HCT116 (cell line): ENCODE measurements at regions not wholly inside any gene's neighbourhood (a gene's known extent, or its start where the extent isn't known, plus 50 kb on each side); places are given as distances from the start of the nearest gene placed in this dataset.

Source experiments
- ATAC-seq: fragments of 200-7000 bp; cut with Tn5 transposase; 2 replicates; pipeline ENCODE4 v1.9.1; 2020; ENCODE audit warnings: mild to moderate bottlenecking, moderate library complexity
- BruUV-seq: library from RNA; stranded (reverse); fragments of 400-500 nt; replicated peaks from 2 replicates; lab custom pipeline; 2021; lab: Mats Ljungman, UMichigan
- CTCF ChIA-PET: fragments of 300-600 bp; sonication (Branson Sonifier 250); formaldehyde crosslinking; loops from one replicate; lab custom pipeline; 2021; ENCODE audit warnings: antibody characterized with exemption; lab: Charles Lee
- POLR2A ChIA-PET: fragments of 300-600, 350-600 bp; sonication (Branson Sonifier 250); formaldehyde crosslinking; loops from one replicate; lab custom pipeline; 2021; ENCODE audit warnings: antibody characterized with exemption; lab: Charles Lee
- RAD21 ChIA-PET, 2 experiments: fragments of 300-600 bp; sonication (Branson Sonifier 250); formaldehyde crosslinking; loops; one replicate each; lab custom pipeline; 2023; ENCODE audit warnings: low total read pairs in 2 of 2; ENCODE audit not compliant: uncharacterized antibody in 2 of 2, unreplicated experiment in 2 of 2, low non-redundant PET in 1 of 2; lab: Charles Lee
- DNase-seq: peaks from one replicate; pipeline ENCODE4 v3.0.0-alpha.2; 2010; ENCODE audit warnings: low read depth, low spot score
- H2AFZ ChIP-seq: fragments of 200-600 bp; shearing (Covaris generic), sonication (generic); 2 replicates; pipeline ENCODE4 v1.6.1; 2017; ENCODE audit warnings: low read depth, mixed run types, mixed read lengths, antibody characterized with exemption, low read length; ENCODE audit not compliant: poor library complexity, severe bottlenecking
- H3K27ac ChIP-seq: 2 replicates; pipeline ENCODE4 v1.5.1; 2012; ENCODE audit warnings: low read depth, low read length
- H3K27me3 ChIP-seq: fragments of 200-600 bp; sonication (generic); 2 replicates; pipeline ENCODE4 v1.6.1; 2016; ENCODE audit warnings: mixed run types, low read length, mixed read lengths; ENCODE audit not compliant: insufficient read depth
- H3K36me3 ChIP-seq, 2 experiments: fragments of 200-500 bp in 1 of 2; fragments of 200-600 bp in 1 of 2; sonication (Bioruptor generic) in 1 of 2; sonication (generic) in 1 of 2; 2 replicates each; pipeline versions ENCODE4 v1.5.1 to v1.6.1; 2014 to 2016; ENCODE audit warnings: low read length in 2 of 2, inconsistent platforms in 1 of 2, mixed read lengths in 1 of 2, mixed run types in 1 of 2; ENCODE audit not compliant: insufficient read depth in 2 of 2, control insufficient read depth in 1 of 2
- H3K4me1 ChIP-seq, 2 experiments: fragments of 200-600 bp in 1 of 2; sonication (generic) in 1 of 2; 2 replicates each; pipeline versions ENCODE4 v1.5.1 to v1.6.1; 2012 to 2017; ENCODE audit warnings: low read length in 2 of 2, inconsistent platforms in 1 of 2, mild to moderate bottlenecking in 1 of 2, mixed read lengths in 1 of 2, mixed run types in 1 of 2, moderate library complexity in 1 of 2; ENCODE audit not compliant: insufficient read depth in 2 of 2, control insufficient read depth in 1 of 2
- H3K4me2 ChIP-seq: fragments of 200-600 bp; sonication (generic); 2 replicates; pipeline ENCODE4 v1.6.1; 2017; ENCODE audit warnings: mixed run types, low read length, mixed read lengths
- H3K4me3 ChIP-seq, 2 experiments: fragments of 200-600 bp in 1 of 2; sonication (generic) in 1 of 2; replicated peaks in 1 of 2; 2 replicates each; pipeline ENCODE4 v1.5.1; 2011 to 2016; ENCODE audit warnings: low read length in 2 of 2, control low read depth in 1 of 2, low read depth in 1 of 2, mild to moderate bottlenecking in 1 of 2, mixed read lengths in 1 of 2, mixed run types in 1 of 2
- H3K79me2 ChIP-seq: fragments of 200-600 bp; sonication (generic); 2 replicates; pipeline ENCODE4 v1.6.1; 2017; ENCODE audit warnings: mild to moderate bottlenecking, mixed run types, low read length, moderate library complexity, mixed read lengths; ENCODE audit not compliant: insufficient read depth
- H3K9ac ChIP-seq: fragments of 200-600 bp; sonication (generic); 2 replicates; pipeline ENCODE4 v1.6.1; 2016; ENCODE audit warnings: low read length, mixed read lengths
- H3K9me2 ChIP-seq: fragments of 200-600 bp; sonication (generic), shearing (Covaris generic); 2 replicates; pipeline ENCODE4 v1.6.1; 2017; ENCODE audit warnings: mixed run types, mild to moderate bottlenecking, moderate library complexity; ENCODE audit not compliant: insufficient read depth
- H3K9me3 ChIP-seq, 2 experiments: fragments of 200-500 bp in 1 of 2; fragments of 200-600 bp in 1 of 2; sonication (Bioruptor generic) in 1 of 2; sonication (generic) in 1 of 2; 2 replicates each; pipeline ENCODE4 v1.6.1; 2014 to 2017; ENCODE audit warnings: low read length in 2 of 2, mixed read lengths in 2 of 2, inconsistent platforms in 1 of 2, low read depth in 1 of 2, mild to moderate bottlenecking in 1 of 2, mixed run types in 1 of 2, moderate library complexity in 1 of 2; ENCODE audit not compliant: control insufficient read depth in 1 of 2, insufficient read depth in 1 of 2
- H4K20me1 ChIP-seq: fragments of 200-600 bp; sonication (generic), shearing (Covaris generic); 2 replicates; pipeline ENCODE4 v1.6.1; 2017; ENCODE audit warnings: mixed run types, mild to moderate bottlenecking, moderate library complexity; ENCODE audit not compliant: insufficient read depth
- CEBPB ChIP-seq: IDR thresholded peaks from 2 replicates; pipeline ENCODE4 v1.6.1; 2012; ENCODE audit warnings: low read depth
- CTCF ChIP-seq, 3 experiments: fragments of 200-600 bp in 1 of 3; sonication (generic) in 1 of 3; IDR thresholded peaks in 2 of 3; conservative IDR thresholded peaks in 1 of 3; 2 replicates each; pipeline ENCODE4 v1.5.1; 2012 to 2017; ENCODE audit warnings: low read depth in 2 of 3, low read length in 2 of 3, antibody characterized with exemption in 1 of 3, borderline replicate concordance in 1 of 3, control low read depth in 1 of 3, mild to moderate bottlenecking in 1 of 3, mixed read lengths in 1 of 3, mixed run types in 1 of 3, moderate library complexity in 1 of 3; ENCODE audit not compliant: insufficient read depth in 1 of 3
- EGR1 ChIP-seq: IDR thresholded peaks from 2 replicates; pipeline ENCODE4 v1.6.1; 2012; ENCODE audit warnings: low read depth
- ELF1 ChIP-seq: IDR thresholded peaks from 2 replicates; pipeline ENCODE4 v1.6.1; 2012; ENCODE audit warnings: low read depth, borderline replicate concordance
- FOSL1 ChIP-seq: IDR thresholded peaks from 2 replicates; pipeline ENCODE4 v1.6.1; 2012; ENCODE audit warnings: low read depth
- JUND ChIP-seq: IDR thresholded peaks from 2 replicates; pipeline ENCODE4 v1.6.1; 2012
- POLR2A ChIP-seq: IDR thresholded peaks from 2 replicates; pipeline ENCODE4 v1.7.0; 2011; ENCODE audit warnings: borderline replicate concordance; ENCODE audit not compliant: insufficient read depth, insufficient read length; ENCODE audit errors: extremely low read depth
- RAD21 ChIP-seq: IDR thresholded peaks from 2 replicates; pipeline ENCODE4 v1.6.1; 2012; ENCODE audit warnings: low read depth, mild to moderate bottlenecking
- REST ChIP-seq: IDR thresholded peaks from 2 replicates; pipeline ENCODE4 v1.6.1; 2012; ENCODE audit warnings: low read depth
- SIN3A ChIP-seq: IDR thresholded peaks from 2 replicates; pipeline ENCODE4 v1.6.1; 2012; ENCODE audit warnings: low read depth
- SP1 ChIP-seq: IDR thresholded peaks from 2 replicates; pipeline ENCODE4 v1.6.1; 2012; ENCODE audit warnings: low read depth
- SRF ChIP-seq: IDR thresholded peaks from 2 replicates; pipeline ENCODE4 v1.6.1; 2012; ENCODE audit warnings: low read depth
- YY1 ChIP-seq: IDR thresholded peaks from 2 replicates; pipeline ENCODE4 v1.6.1; 2011; ENCODE audit warnings: low read length, low read depth, moderate library complexity, mild to moderate bottlenecking; ENCODE audit not compliant: insufficient replicate concordance; ENCODE audit errors: extremely low read depth
- ZFX ChIP-seq: fragments of 450-650 bp; IDR thresholded peaks from 2 replicates; pipeline ENCODE4 v1.6.1; 2017
- ZNF274 ChIP-seq: fragments of 200-500 bp; sonication (Bioruptor generic); IDR thresholded peaks from 2 replicates; pipeline ENCODE4 v1.6.1; 2014; ENCODE audit warnings: mild to moderate bottlenecking, low read depth, low read length, inconsistent platforms
- intact Hi-C: fragments of 100-400 bp; cut with micrococcal nuclease; formaldehyde crosslinking; loops from 2 replicates; pipeline ENCODE4 v1.10.0; 2022

GRCh38 chr13:39909634-39910033 is 254.2 kb downstream of the COG6 start (continued):
- no peak for TF ChIP-seq ZFX
- no peak for TF ChIP-seq SIN3A
- no peak for TF ChIP-seq CTCF (IDR thresholded peaks at IDR 0.05 in 2 of 3, conservative IDR thresholded peaks at IDR 0.05 in 1 of 3; ENCODE audit: borderline replicate concordance in 1 of 3, insufficient read depth in 1 of 3, low read depth in 2 of 3, low read length in 2 of 3)
- no peak for TF ChIP-seq POLR2A
- no peak for TF ChIP-seq ELF1
- no peak for TF ChIP-seq FOSL1
- TF ChIP-seq REST = no peak

- H3K27me3 ChIP-seq = no peaks in the 10 kb centered on the region
- H3K4me1 ChIP-seq = no peaks in the 10 kb centered on the region
- no peak overlapping the region for H3K4me3 ChIP-seq
- no peaks in the 10 kb centered on the region for H3K9me3 ChIP-seq
- H3K36me3 ChIP-seq = no peaks in the 10 kb centered on the region
- H3K27ac ChIP-seq = no peak overlapping the region
- no peak overlapping the region for H3K9ac ChIP-seq
- no peaks in the 10 kb centered on the region for H3K9me2 ChIP-seq
- intact Hi-C loops = no loop called here
- H4K20me1 ChIP-seq = no peaks in the 10 kb centered on the region
- no peak for ATAC-seq
- H3K79me2 ChIP-seq = no peaks in the 10 kb centered on the region
- no peak overlapping the region for H2AFZ ChIP-seq
- POLR2A ChIA-PET = no interaction called here
- no TSS peak for BruUV-seq
- RAD21 ChIA-PET = no interaction called here
- no peak for DNase-seq
- no peak overlapping the region for H3K4me2 ChIP-seq
- CTCF ChIA-PET = no interaction called here
- TF ChIP-seq YY1 (no peak), SP1 (no peak), CEBPB (no peak), ZNF274 (no peak), CTCF (IDR thresholded peaks at IDR 0.05 in 2 of 3, conservative IDR thresholded peaks at IDR 0.05 in 1 of 3; ENCODE audit: borderline replicate concordance in 1 of 3, insufficient read depth in 1 of 3, low read depth in 2 of 3, low read length in 2 of 3) (no peak), JUND (no peak), SRF (no peak), SIN3A (no peak), FOSL1 (no peak), EGR1 (no peak), RAD21 (no peak), POLR2A (no peak), REST (no peak)
Measured at GRCh38 chr13:39910041-39910440, 254.6 kb downstream of the COG6 start.
